ENCODE measurements at regions not wholly inside any gene's neighbourhood (a gene's known extent, or its start where the extent isn't known, plus 50 kb on each side); places are given as distances from the start of the nearest gene placed in this dataset.

GRCh38 chr5:99022250-99022649 is 93.4 kb upstream of the CHD1 start:
- no peaks in the 10 kb centered on the region for H3K79me2 ChIP-seq (ENCODE audit: insufficient read depth, low read length)
- DNase-seq: no peak
- no peak overlapping the region for H4K8ac ChIP-seq (replicated peaks; ENCODE audit: insufficient read length, low read depth, low read length)
- no peak overlapping the region for H3K4ac ChIP-seq (ENCODE audit: low read depth, low read length)
- H4K5ac ChIP-seq (ENCODE audit: insufficient read length, low read depth, low read length): no peak overlapping the region
- no peak overlapping the region for H3K56ac ChIP-seq (ENCODE audit: insufficient read length, low read depth, low read length)
- H3K4me1 ChIP-seq (ENCODE audit: insufficient read depth, low read length): no peaks in the 10 kb centered on the region
- no peak overlapping the region for H3K23ac ChIP-seq (ENCODE audit: insufficient read length, low read depth, low read length)
- H3K4me2 ChIP-seq (ENCODE audit: insufficient read depth, insufficient read length, low read length): no peak overlapping the region
- H2BK12ac ChIP-seq (ENCODE audit: insufficient read length, low read depth, low read length): no peak overlapping the region
- H2BK120ac ChIP-seq (ENCODE audit: low read depth, low read length, poor library complexity, severe bottlenecking): no peak overlapping the region
- no peak overlapping the region for H3K14ac ChIP-seq (ENCODE audit: insufficient read depth, low read length)
- no peak overlapping the region for H3K27ac ChIP-seq (ENCODE audit: insufficient read length, low read depth, low read length)
- H3K9me3 ChIP-seq (ENCODE audit: control insufficient read depth, low read depth, low read length): no peaks in the 10 kb centered on the region
- H3K23me2 ChIP-seq (ENCODE audit: insufficient read length, low read depth, low read length, poor library complexity, severe bottlenecking): no peaks in the 10 kb centered on the region
- no peak overlapping the region for H2BK15ac ChIP-seq (ENCODE audit: low read depth, low read length)
- no peak overlapping the region for H3K9ac ChIP-seq (ENCODE audit: extremely low read depth, insufficient read length, low read length)
- H3K4me1 Mint-ChIP-seq: no peaks in the 10 kb centered on the region
- H4K91ac ChIP-seq (ENCODE audit: insufficient read length, low read depth, low read length): no peak overlapping the region
- no peak overlapping the region for H2BK5ac ChIP-seq (ENCODE audit: insufficient read length, low read length)
- no peak overlapping the region for H2AK5ac ChIP-seq (ENCODE audit: insufficient read length, low read length)
- no peaks in the 10 kb centered on the region; a peak in 1 of 7 replicates for H3K36me3 Mint-ChIP-seq (ENCODE audit: insufficient read depth in 1 of 3, low read depth in 3 of 3)
- no peak overlapping the region for H3T11ph ChIP-seq (ENCODE audit: low read length)
- H3K4me3 Mint-ChIP-seq: no peak overlapping the region; a peak in 1 of 5 replicates
- H3K9me3 Mint-ChIP-seq: no peaks in the 10 kb centered on the region; a peak in 1 of 5 replicates
- no peaks in the 10 kb centered on the region for H4K20me1 ChIP-seq (ENCODE audit: control insufficient read depth, insufficient read depth, insufficient read length)
- H3K27me3 Mint-ChIP-seq (ENCODE audit: low read depth): no peaks in the 10 kb centered on the region
- H2AFZ ChIP-seq (ENCODE audit: low read length): no peak overlapping the region
- no peak overlapping the region for H3K18ac ChIP-seq (ENCODE audit: insufficient read length, low read depth, low read length)
- no peaks in the 10 kb centered on the region for H3K79me1 ChIP-seq (ENCODE audit: insufficient read depth, low read depth, low read length, poor library complexity, severe bottlenecking)
- H3K27me3 ChIP-seq (ENCODE audit: insufficient read depth, low read length): no peaks in the 10 kb centered on the region
- TF ChIP-seq CTCF (conservative IDR thresholded peaks at IDR 0.05): no peak
- no peak overlapping the region for H2BK20ac ChIP-seq (ENCODE audit: low read depth, low read length, poor library complexity, severe bottlenecking)
- H3K27ac Mint-ChIP-seq: no peak overlapping the region
